ENCODE measurements at regions not wholly inside any gene's neighbourhood (a gene's known extent, or its start where the extent isn't known, plus 50 kb on each side); places are given as distances from the start of the nearest gene placed in this dataset.

DNA sequence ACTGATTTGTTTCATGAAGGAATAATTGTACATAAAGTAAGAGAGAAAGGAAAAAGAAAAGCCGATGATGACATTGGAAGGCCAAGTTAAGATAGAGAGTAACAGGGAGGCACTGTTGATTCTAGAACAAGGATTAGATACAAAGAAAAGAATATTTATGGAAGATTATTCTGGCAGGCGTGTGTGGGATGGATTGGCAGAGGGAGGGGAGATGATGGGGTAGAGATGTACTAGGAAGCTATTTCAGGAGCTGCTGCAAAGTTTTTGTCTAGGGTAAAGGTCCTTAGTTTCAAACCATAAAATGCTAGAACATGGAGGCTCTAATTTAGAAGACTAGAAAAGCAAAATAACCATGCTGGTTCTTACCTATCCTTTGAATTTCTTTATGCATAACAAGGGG is 280.0 kb upstream of the LRRN1 start:
- POLR2A ChIA-PET, result no interaction called here
- TF ChIP-seq, protein P1, sequence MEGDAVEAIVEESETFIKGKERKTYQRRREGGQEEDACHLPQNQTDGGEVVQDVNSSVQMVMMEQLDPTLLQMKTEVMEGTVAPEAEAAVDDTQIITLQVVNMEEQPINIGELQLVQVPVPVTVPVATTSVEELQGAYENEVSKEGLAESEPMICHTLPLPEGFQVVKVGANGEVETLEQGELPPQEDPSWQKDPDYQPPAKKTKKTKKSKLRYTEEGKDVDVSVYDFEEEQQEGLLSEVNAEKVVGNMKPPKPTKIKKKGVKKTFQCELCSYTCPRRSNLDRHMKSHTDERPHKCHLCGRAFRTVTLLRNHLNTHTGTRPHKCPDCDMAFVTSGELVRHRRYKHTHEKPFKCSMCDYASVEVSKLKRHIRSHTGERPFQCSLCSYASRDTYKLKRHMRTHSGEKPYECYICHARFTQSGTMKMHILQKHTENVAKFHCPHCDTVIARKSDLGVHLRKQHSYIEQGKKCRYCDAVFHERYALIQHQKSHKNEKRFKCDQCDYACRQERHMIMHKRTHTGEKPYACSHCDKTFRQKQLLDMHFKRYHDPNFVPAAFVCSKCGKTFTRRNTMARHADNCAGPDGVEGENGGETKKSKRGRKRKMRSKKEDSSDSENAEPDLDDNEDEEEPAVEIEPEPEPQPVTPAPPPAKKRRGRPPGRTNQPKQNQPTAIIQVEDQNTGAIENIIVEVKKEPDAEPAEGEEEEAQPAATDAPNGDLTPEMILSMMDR (IDR thresholded peaks at IDR 0.05), result no peak

DNA sequence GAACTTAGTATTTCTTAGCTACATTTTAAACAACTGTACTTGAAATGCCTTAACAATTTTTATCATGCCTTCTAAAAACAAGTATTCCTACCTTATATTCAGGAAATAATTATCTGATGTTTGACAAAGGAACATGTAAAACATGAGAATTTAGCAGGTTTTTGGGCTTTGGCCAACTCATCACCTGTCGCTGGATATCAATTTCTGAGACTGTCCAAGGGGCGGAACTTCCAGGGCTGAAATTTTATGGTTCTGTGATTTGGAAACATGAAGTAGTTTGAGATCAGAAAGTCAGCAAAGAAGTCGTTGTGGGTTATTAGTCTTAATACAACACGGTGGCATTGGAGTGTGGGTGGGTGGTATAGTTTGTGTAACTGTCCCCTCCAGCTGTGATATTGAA is 282.2 kb upstream of the LRRN1 start:
- Mint-ChIP-seq H3K36me3 (ENCODE audit: low read depth) (no peaks in the 10 kb centered on the region), H3K9me3 (no peaks in the 10 kb centered on the region), H3K4me1 (no peaks in the 10 kb centered on the region), H3K27me3 (no peaks in the 10 kb centered on the region), H3K4me3 (no peak overlapping the region), H3K27ac (no peak overlapping the region)
- CTCF ChIA-PET, result no interaction called here
- ATAC-seq (ENCODE audit: low read depth) (no peak), DNase-seq (no peak)
- POLR2A ChIA-PET, result no interaction called here
- intact Hi-C loops (cut with micrococcal nuclease), result no loop called here
- TF ChIP-seq, protein P1 (IDR thresholded peaks at IDR 0.05), result no peak

More for the DNA sequence above, 280.0 kb upstream of the LRRN1 start:
- Mint-ChIP-seq H3K4me3 (no peak overlapping the region), H3K36me3 (ENCODE audit: low read depth) (no peaks in the 10 kb centered on the region), H3K9me3 (no peaks in the 10 kb centered on the region), H3K27ac (no peak overlapping the region), H3K27me3 (no peaks in the 10 kb centered on the region), H3K4me1 (no peaks in the 10 kb centered on the region)
- CTCF ChIA-PET, result no interaction called here
- DNase-seq (no peak), ATAC-seq (ENCODE audit: low read depth) (no peak)
- intact Hi-C loops (cut with micrococcal nuclease), result no loop called here

DNA sequence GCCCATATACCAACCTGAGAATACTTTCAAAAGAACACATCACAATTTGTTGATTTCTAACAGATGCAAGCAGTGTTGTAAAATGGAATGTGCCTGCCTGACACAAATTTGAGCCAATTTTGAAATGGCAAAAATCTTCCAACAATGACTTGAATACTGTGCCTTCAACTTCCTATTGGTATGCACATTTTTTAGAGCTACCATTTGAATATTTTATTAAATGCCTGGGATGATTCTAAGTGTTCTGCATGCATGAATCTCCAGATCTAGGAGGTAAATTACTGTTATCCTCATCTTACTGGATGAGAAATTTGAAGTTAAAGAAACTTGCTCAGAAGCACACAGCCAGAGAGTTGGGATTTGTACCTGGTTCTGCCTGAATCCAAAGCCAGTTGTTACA is 282.8 kb upstream of the LRRN1 start:
- Mint-ChIP-seq H3K4me1 (no peaks in the 10 kb centered on the region), H3K36me3 (ENCODE audit: low read depth) (no peaks in the 10 kb centered on the region), H3K4me3 (no peak overlapping the region), H3K27ac (no peak overlapping the region), H3K27me3 (no peaks in the 10 kb centered on the region), H3K9me3 (no peaks in the 10 kb centered on the region)
- ChIA-PET POLR2A (no interaction called here), CTCF (no interaction called here)
- TF ChIP-seq, protein P1 (IDR thresholded peaks at IDR 0.05), result no peak
- intact Hi-C loops (cut with micrococcal nuclease), result no loop called here
- no peak for ATAC-seq (ENCODE audit: low read depth)
- no peak for DNase-seq

DNA sequence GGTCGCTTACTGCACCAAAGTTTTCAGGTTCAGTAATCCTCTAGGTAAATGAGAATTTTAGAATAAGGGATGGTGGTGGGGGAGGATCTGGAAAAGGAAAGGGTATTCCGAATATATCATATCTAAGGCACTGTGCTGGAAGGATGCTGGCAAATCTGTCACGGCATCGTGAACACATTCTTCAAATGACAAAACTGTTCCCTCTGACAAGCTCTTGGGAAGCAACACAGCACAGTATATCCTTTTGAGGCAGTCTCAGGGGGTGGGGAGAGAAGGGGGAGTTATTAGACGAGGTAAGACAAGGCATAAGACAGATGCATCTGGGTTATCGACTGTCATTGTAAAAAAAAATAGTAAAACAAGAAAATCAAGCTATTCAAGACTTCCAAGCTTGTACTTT is 289.6 kb upstream of the LRRN1 start:
- no peaks in the 10 kb centered on the region for H3K27me3 Mint-ChIP-seq
- H3K27ac Mint-ChIP-seq, result no peak overlapping the region
- ATAC-seq (ENCODE audit: low read depth) (no peak), DNase-seq (no peak)
- POLR2A ChIA-PET, result no interaction called here
- H3K9me3 Mint-ChIP-seq, result no peaks in the 10 kb centered on the region
- TF ChIP-seq, protein P1 (IDR thresholded peaks at IDR 0.05), result no peak
- intact Hi-C loops (cut with micrococcal nuclease), result no loop called here
- CTCF ChIA-PET, result no interaction called here
- no peak overlapping the region for H3K4me3 Mint-ChIP-seq
- no peaks in the 10 kb centered on the region for H3K36me3 Mint-ChIP-seq (ENCODE audit: low read depth)
- no peaks in the 10 kb centered on the region for H3K4me1 Mint-ChIP-seq

DNA sequence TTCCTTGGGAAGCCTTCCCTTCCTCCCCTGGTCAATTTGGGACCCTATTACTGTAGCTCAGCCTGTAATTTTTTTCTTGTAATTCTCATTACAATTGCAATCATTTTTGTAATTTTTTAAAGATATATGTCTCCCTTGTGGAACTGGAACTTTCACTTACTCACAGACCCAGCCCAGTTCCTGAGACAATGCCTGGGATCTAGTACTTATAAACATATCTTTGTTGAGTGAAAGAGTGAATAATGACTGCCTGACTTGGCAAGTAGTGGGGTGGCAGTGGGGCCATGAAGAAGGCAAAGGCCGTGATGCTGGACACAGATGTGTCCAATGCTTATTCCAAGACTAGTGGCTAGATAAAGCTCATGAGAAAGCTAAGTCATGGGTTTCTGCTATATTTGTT is 294.5 kb upstream of the LRRN1 start:
- Mint-ChIP-seq H3K4me1 (no peaks in the 10 kb centered on the region), H3K4me3 (no peak overlapping the region), H3K36me3 (ENCODE audit: low read depth) (no peaks in the 10 kb centered on the region), H3K27ac (no peak overlapping the region), H3K9me3 (no peaks in the 10 kb centered on the region), H3K27me3 (no peaks in the 10 kb centered on the region)
- POLR2A ChIA-PET, result no interaction called here
- intact Hi-C loops (cut with micrococcal nuclease), result no loop called here
- ATAC-seq (ENCODE audit: low read depth) (no peak), DNase-seq (no peak)
- TF ChIP-seq, protein P1 (IDR thresholded peaks at IDR 0.05), result no peak
- CTCF ChIA-PET, result no interaction called here
